C4-2B (cell line): ENCODE measurements at regions not wholly inside any gene's neighbourhood (a gene's known extent, or its start where the extent isn't known, plus 50 kb on each side); places are given as distances from the start of the nearest gene placed in this dataset.
A peak's percentile ranks its signal among the peaks of the same experiment; 100 is the strongest.

Source experiments
- H3K27ac ChIP-seq: fragments of 450-650 bp; 2 replicates; pipeline ENCODE4 v1.5.1; 2017
- CTCF ChIP-seq: fragments of 450-650 bp; conservative IDR thresholded peaks from 2 replicates; pipeline ENCODE4 v1.5.1; 2017; ENCODE audit warnings: mild to moderate bottlenecking
- ZFX ChIP-seq: fragments of 450-650 bp; IDR thresholded peaks from 2 replicates; pipeline ENCODE4 v1.6.1; 2017

DNA sequence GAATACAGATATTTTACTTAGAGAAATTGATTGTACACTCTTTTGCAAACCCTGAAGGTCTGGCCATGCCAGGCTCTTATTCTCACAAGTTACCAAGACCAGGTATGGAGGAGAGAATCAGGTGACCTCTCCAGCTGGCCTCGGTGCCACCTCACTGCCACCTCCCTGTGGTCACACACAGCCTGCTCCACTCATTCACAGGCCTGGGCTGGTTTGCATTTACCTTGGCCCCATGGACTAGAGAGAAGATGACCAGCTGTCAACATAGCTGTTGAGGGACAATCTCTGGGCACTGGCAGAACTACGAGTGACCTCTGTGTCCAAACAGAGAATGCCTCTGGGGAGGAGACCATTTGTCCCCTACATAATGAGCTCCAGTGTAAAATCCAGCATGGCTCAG lies 291.2 kb upstream of the RUNX1 start:
- no peak overlapping the region for H3K27ac ChIP-seq

DNA sequence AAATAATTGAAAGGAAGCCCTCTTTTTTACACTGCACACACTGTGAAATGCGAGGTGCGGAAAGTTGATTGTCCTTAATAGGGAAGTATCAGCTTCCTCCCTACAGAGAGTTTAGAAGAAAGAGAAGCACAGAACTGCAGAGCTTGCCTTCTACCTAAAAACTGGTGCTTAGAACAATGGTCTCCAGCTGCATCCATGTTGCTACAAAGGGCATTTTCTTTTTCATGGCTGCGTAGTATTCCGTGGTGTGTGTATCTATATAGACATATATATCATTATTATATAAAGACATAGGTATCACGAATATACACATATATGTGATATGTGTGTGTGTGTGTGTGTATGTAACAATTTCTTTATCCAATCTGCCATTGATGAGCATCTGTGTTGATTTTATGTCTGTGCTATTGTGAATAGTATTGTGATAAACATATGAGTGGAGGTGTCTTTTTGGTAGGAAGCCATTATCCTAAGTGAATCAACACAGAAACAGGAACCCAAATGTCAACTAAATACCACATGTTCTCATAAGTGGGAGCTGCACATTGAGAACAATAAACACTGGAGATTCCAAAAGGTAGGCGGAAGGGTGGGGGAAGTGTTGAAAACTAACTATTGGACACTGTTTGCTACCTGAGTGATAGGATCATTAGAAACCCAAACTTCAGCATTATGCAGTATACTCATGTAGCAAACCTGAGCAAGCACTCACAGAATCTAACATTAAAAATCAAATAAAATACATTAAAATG lies 290.0 kb upstream of the RUNX1 start:
- H3K27ac ChIP-seq: no peak overlapping the region
- TF ChIP-seq CTCF: no peak
- TF ChIP-seq ZFX: no peak

More for the DNA sequence above, 291.2 kb upstream of the RUNX1 start:
- TF ChIP-seq CTCF: peak; percentile 23
- TF ChIP-seq ZFX: no peak

DNA sequence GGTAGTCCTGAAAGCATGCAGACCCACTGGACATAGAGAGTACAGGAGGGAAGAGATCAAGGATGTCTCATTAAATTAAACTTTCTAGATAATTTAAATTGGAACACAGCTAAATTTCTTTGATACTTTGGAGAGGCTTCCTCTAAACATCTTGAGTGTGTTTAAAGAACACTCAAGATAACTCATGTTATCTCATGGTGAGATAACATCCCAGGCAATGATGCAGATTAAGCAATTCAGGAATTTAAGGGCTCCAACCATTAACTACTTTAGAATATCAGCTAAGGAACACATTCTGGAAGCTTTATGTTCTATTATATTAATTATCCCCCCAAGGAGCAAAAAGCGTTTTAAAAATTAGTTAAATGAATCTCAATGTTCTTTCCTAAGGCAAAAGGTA lies 289.2 kb upstream of the RUNX1 start:
- no peak overlapping the region for H3K27ac ChIP-seq
- TF ChIP-seq ZFX (no peak), CTCF (no peak)

DNA sequence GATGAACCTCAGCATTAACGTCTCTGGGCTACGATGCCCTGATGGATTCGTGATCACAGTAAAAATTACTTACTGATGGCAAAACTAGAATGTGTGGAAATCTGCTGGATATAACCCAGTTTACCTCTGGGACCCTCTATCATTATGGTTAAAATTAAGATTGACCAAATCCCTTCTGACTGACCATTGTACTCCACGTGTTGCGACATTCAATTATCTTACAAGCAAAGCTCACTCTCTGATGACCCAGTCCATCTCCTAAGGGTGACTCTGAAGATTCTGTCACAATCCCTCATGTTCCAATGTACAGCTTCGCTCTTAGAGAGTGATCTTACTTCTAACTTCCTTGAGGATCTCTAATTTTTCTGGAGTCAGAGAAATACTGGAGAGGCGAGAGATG lies 288.5 kb upstream of the RUNX1 start:
- TF ChIP-seq ZFX: no peak
- TF ChIP-seq CTCF: no peak
- H3K27ac ChIP-seq: no peak overlapping the region

- TF ChIP-seq CTCF (no peak), ZFX (no peak)
- H3K27ac ChIP-seq: no peak overlapping the region
These were observed 287.4 kb upstream of the RUNX1 start for GRCh38 chr21:35336534-35336933.

- no peak overlapping the region for H3K27ac ChIP-seq
- TF ChIP-seq ZFX (no peak), CTCF (no peak)
These were observed 286.9 kb upstream of the RUNX1 start for GRCh38 chr21:35335951-35336446.

DNA sequence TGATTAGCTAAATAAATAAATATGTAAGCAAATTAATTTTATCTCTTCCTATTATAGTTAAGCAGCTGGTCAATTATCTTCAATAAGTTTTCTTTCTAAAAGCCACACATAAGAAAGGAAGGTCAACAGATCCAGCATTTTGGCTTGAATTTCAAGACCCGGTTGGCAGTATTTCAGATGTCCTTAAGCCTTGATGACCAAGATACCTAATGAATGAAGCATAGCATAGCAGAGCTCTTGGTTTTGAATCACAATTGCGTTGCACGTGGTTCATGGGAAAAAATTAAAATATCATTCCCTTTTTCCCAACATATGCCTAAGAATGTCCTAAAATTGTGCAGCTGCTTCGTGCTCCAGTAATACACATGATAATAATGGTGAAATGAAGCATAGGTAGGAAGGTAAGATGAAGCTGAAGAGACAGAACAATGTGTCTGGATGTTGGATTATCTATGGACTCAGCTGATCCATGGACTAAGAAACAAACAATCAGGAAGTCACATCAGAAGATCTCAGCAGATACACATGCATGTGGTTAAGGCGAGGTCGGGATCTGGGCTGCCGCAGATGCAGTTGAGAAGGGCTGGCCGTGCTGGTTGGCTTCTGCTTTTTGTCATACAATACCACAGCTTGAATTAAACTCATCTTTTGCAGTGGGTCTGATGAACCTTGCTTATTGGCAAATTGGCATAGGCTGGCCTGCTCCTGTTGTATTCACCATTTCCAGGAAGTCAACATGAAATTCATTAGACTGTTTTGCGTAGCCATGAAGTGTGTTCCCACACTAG lies 284.9 kb upstream of the RUNX1 start:
- no peak for TF ChIP-seq CTCF
- no peak for TF ChIP-seq ZFX
- H3K27ac ChIP-seq: no peak overlapping the region
